Pancreas (tissue), 10 donors: ENCODE measurements at regions not wholly inside any gene's neighbourhood (a gene's known extent, or its start where the extent isn't known, plus 50 kb on each side); places are given as distances from the start of the nearest gene placed in this dataset.

Experiments
- ATAC-seq, 4 donors: fragments of 200-7000 bp; cut with Tn5 transposase; one replicate each; pipeline versions ENCODE4 v1.8.0 to v1.9.1; 2020; ENCODE audit warnings: mild to moderate bottlenecking in 4 of 4, moderate library complexity in 4 of 4
- DNase-seq, 6 donors: peaks; one replicate each; pipeline ENCODE4 v3.0.0-alpha.2; 2020
- FAIRE-seq: peaks from 2 replicates; lab custom pipeline; 2012; peaks lifted over from hg19 to GRCh38; lab: Jason Lieb, UNC
- H3K27ac ChIP-seq, 4 donors: fragments of 200-600 bp; sonication (generic); 1 replicate in 3 of 4; 2 replicates in 1 of 4; pipeline versions ENCODE4 v1.5.0 to v1.8.0; 2020
- H3K27me3 ChIP-seq, 4 donors: fragments of 200-600 bp; one replicate each; pipeline ENCODE4 v1.8.0; 2021
- H3K36me3 ChIP-seq, 3 donors: fragments of 200-600 bp; sonication (generic) in 1 of 3; one replicate each; pipeline versions ENCODE4 v1.5.0 to v1.8.0; 2020 to 2021
- H3K4me1 ChIP-seq, 3 donors: fragments of 200-600 bp; one replicate each; pipeline ENCODE4 v1.8.0; 2021
- H3K4me3 ChIP-seq, 4 donors: fragments of 200-600 bp; sonication (generic) in 2 of 4; one replicate each; pipeline versions ENCODE4 v1.5.0 to v1.8.0; 2020 to 2021
- H3K9me3 ChIP-seq, 4 donors: fragments of 200-600 bp; one replicate each; pipeline ENCODE4 v1.8.0; 2021
- CTCF ChIP-seq, 4 donors: fragments of 200-600 bp; sonication (generic) in 3 of 4; IDR thresholded peaks; one replicate each; pipeline versions ENCODE4 v1.5.0 to v1.8.0; 2021; ENCODE audit warnings: antibody characterized with exemption in 4 of 4
- WGBS, 2 donors: extraction: QIAGEN DNeasy Blood & Tissue Kit; methylation state at CpG; one replicate each; pipeline ENCODE4 v1.1.7; 2013; 5-methylcytosine and 5-hydroxymethylcytosine counted together
- intact Hi-C, 3 donors: fragments of 100-400 bp; cut with DNase I; formaldehyde crosslinking; loops; one replicate each; pipeline versions ENCODE4 v1.11.1 to v1.14.2; 2022
- donor health status: healthy with polysubstance abuse.
- donor health status: DM: no; HTN: no; CAD: no; lungs with moderate emphysema.
- donor health status: DM: no; HTN: no; CAD: no.
- donor health status: control.
- donor health status: control.
- donor health status: Bipolar disorder and iron deficiency.
- donor health status: DM: yes; HTN: yes; CAD: no.
- donor health status: DM: no; HTN: no; CAD: no.
- donor health status: DM: no; HTN: no; CAD: no.
- donor health status: DM: yes; HTN: yes; CAD: no.

- H3K4me1 ChIP-seq: no peaks in the 10 kb centered on the region
- FAIRE-seq (no peak), DNase-seq (no peak), ATAC-seq (no peak)
- WGBS, 2 donors: 80 to 81% methylated on average over 1 of the region's 1 CpG
- H3K27me3 ChIP-seq: no peaks in the 10 kb centered on the region
- TF ChIP-seq CTCF (IDR thresholded peaks at IDR 0.05): no peak
- intact Hi-C loops: no loop called here
- no peak overlapping the region for H3K27ac ChIP-seq
- no peaks in the 10 kb centered on the region for H3K9me3 ChIP-seq
- no peak overlapping the region for H3K4me3 ChIP-seq
- no peaks in the 10 kb centered on the region for H3K36me3 ChIP-seq
Measured at GRCh38 chr11:104402812-104403521, 239.0 kb upstream of the PDGFD start.

DNA sequence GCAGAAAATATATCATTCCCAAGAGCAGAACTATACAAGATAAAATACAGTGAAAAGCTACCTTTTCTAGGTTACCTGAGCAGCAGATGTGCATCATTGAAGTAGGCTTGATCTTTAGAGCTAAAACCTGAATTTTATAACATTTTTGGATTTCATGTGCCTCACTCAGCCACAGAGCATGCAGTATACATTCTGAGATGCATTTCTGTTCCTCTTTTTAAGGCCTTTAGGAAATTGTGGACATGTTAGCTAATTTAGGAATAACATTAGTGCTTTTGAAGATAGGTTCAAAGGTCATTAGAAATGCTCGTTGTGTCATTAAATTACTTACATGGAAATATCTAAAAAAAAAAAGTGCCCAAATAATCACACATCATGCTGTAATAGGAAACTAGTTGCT, 230.6 kb upstream of the PDGFD start:
- DNase-seq (no peak), ATAC-seq (no peak), FAIRE-seq (no peak)
- Histone ChIP-seq H3K9me3 (no peaks in the 10 kb centered on the region), H3K27ac (no peak overlapping the region), H3K4me3 (no peak overlapping the region), H3K36me3 (no peaks in the 10 kb centered on the region), H3K27me3 (no peaks in the 10 kb centered on the region), H3K4me1 (no peaks in the 10 kb centered on the region)
- intact Hi-C loops: no loop called here
- WGBS, 2 donors: 3 to 12% methylated on average over 1 of the region's 1 CpG
- no peak for TF ChIP-seq CTCF (IDR thresholded peaks at IDR 0.05)

GRCh38 chr11:104390651-104391050, 226.7 kb upstream of the PDGFD start:
- FAIRE-seq (no peak), ATAC-seq (no peak), DNase-seq (no peak)
- Histone ChIP-seq H3K4me3 (no peak overlapping the region), H3K9me3 (no peaks in the 10 kb centered on the region), H3K27ac (no peak overlapping the region), H3K27me3 (no peaks in the 10 kb centered on the region), H3K4me1 (no peaks in the 10 kb centered on the region), H3K36me3 (no peaks in the 10 kb centered on the region)
- intact Hi-C loops: no loop called here
- no peak for TF ChIP-seq CTCF (IDR thresholded peaks at IDR 0.05)
- WGBS, 2 donors: 60 to 79% methylated on average over 4 of the region's 4 CpGs

GRCh38 chr11:104385884-104386283, 221.9 kb upstream of the PDGFD start:
- Histone ChIP-seq H3K4me1 (no peaks in the 10 kb centered on the region), H3K9me3 (no peaks in the 10 kb centered on the region), H3K36me3 (no peaks in the 10 kb centered on the region), H3K27me3 (no peaks in the 10 kb centered on the region), H3K4me3 (no peak overlapping the region), H3K27ac (no peak overlapping the region)
- 85 to 97% methylated on average over 1 of the region's 1 CpG for WGBS, 2 donors
- DNase-seq: no peak
- TF ChIP-seq CTCF (IDR thresholded peaks at IDR 0.05): no peak
- FAIRE-seq: no peak
- intact Hi-C loops: no loop called here
- no peak for ATAC-seq

- ATAC-seq: no peak
- FAIRE-seq: no peak
- Histone ChIP-seq H3K4me1 (no peaks in the 10 kb centered on the region), H3K27ac (no peak overlapping the region), H3K36me3 (no peaks in the 10 kb centered on the region), H3K9me3 (no peaks in the 10 kb centered on the region), H3K27me3 (no peaks in the 10 kb centered on the region), H3K4me3 (no peak overlapping the region)
- intact Hi-C loops: no loop called here
- TF ChIP-seq CTCF (IDR thresholded peaks at IDR 0.05): no peak
- DNase-seq: no peak
Measured at GRCh38 chr11:104380358-104380757, 216.4 kb upstream of the PDGFD start.
